HG03354 (cell line): ENCODE measurements at regions not wholly inside any gene's neighbourhood (a gene's known extent, or its start where the extent isn't known, plus 50 kb on each side); places are given as distances from the start of the nearest gene placed in this dataset.

ENCODE experiments used
- ATAC-seq: cut with Tn5 transposase; IDR thresholded peaks from one replicate; pipeline ENCODE4 v1.9.1; 2021; ENCODE audit warnings: mild to moderate bottlenecking; ENCODE audit not compliant: unreplicated experiment, poor library complexity, severe bottlenecking

DNA sequence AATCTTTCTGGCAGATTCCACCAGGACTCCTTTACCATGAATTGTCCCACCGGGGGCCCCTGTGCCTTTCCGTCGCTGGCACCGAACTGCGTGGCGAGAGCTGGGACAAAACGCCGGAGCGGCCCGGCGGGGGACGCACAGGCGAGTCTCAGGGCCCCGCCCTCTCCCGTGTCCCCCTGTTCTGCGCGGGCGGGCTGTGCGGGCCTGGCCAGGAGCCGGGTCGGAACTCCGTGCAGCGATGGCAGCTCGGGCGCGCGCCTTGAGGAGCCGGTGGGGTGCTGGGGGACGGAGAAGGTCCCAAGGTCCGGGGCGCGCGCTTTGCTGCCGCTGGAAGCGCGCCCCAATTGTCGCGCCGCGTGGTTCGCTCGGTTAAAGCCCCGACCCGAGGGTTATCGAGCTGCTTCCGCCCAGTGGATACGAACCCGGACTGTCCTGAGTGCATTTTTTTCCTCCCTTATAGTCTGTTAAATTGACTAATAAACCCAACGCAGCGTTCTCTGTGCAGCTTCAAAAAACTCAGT lies 125.3 kb downstream of the TMEM174 start:
- no peak for ATAC-seq

DNA sequence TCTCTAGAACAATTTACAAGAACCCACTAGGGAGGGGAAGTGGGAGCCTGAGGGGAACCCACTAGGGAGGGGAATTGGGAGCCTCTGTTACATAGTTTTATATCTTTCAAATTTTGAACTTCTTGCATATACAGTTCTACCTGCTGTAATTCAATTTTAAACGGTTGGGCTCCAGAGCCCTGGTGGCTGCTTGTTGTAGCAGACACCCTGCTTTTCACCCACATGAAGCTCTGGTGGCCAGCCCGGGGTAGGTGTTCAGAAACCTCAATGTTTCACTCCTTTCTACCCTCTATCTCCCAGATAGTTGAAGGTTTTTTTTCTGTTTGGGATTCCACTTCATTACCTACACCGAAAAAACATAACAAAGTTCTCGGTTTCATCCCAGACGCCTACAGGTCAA lies 124.4 kb downstream of the TMEM174 start:
- no peak for ATAC-seq

DNA sequence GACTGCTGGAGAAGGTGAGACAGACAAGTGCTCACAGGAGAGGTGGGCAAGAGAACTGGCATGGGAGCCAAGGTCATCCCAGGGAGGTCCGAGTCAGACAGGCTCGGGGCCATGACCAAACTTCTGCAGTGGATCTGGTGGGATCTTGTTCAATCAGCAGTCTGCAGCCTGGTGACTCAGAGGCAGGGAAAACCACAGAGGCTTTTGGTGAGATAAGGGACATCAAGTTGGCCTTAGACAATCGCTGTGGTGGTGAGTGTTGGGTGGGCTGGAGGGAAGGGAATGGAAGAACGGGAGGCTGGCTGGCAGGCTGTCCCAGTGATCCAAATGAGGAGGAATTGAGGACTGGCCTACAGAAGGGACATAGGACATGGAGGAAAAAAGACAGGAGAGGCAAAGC lies 123.8 kb downstream of the TMEM174 start:
- ATAC-seq = no peak

DNA sequence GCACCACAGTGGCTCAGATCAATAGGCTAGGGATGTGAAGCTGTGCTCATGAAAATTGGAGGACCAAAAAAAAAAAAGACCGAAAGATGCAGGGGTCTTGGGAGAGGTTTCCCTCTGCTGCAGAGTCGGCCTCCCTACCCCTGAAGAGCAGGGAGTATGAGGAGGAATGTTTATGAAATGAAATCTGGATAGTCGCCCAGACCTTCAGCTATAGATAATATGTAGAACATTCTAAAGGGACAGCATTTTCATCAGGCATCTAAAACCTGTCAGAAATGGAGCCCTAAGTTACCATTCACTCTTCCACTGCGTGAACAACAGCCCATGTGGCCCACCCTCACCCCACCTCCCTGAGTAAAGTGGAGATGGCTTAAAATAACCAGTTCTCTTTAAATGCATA lies 122.9 kb downstream of the TMEM174 start:
- no peak for ATAC-seq

DNA sequence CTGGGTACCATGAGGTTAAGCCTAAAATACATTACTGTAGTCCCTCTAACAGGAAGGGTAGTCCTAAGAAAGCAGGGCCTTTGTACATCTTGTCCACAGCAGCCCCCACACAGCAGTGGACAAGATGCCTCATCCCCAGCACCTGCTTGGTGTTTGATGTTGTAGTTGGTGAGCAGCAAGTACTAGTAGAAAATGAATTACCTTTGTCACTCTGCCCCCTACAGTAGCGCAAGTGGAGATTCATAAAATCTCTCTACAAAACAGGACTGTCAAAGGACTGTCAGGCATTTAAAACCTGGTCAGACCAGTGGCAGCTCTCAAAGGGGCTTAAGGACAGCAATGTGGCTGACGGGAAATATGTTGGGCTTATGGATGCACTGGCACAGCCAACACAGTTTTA lies 122.5 kb downstream of the TMEM174 start:
- ATAC-seq = no peak

DNA sequence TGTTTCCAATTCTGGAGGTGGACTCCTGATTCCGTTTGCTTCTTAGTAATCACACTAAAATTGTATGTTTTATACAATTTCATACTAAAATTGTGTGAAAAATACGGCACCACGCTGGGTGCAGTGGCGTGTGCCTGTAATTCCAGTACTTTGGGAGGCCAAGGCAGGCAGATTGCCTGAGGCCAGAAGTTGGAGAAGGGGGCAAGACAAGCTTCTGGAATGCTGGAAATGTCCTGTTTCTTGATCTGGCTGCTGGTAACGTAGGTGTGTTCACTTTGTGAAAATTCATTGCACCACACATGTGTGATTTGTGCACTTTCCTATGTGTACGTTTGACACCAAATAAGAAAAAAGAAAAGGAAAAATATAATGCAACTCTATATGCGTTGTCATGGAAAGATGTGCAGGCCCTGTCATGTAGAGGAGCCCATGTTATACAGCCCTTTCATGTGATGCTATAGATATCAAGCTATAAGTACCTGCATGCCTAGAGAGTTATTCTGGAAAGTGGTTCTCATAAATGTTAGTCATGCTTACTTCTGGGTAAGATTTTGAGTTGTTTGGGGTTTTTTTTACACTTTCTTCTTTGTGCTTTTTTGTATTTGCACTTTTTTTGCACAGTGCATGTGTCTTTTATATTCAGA lies 119.9 kb downstream of the TMEM174 start:
- no peak for ATAC-seq

DNA sequence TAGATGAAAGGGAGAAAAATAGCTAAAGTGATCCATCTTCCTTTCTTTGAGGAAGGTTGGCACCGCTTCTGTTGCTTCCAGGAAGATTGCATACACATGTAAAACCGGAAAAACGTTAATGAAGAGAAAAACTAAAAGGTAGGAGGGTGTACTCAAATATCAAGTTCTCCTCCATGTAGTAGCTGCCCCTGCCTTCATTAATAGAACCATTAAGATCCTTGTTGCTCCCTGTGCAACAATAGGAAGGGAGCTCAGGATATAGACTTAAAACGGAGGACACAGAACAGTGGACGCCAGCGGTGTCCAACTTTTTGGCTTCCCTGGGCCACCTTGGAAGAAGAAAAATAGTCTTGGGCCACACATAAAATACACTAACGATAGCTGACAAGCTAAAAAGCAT lies 118.9 kb downstream of the TMEM174 start:
- no peak for ATAC-seq

DNA sequence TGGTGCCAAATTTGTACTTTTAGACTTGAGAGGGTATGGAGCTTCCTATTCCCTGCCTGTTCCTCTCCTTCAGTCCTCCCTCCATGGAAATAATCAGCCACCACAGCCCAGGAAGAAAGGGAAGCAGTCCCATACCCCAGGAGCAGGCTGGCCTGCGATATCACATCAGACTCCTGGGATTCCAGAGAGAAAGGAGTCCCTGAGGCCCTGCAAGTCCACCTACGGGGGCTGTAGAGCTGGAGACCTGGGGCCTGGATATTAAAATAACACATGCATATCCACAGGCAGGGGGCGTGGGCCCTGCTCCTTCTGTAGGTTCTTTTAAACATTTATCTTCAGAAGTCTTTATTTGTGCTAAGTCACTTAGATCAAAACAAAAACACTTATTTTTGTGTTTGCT lies 117.2 kb downstream of the TMEM174 start:
- ATAC-seq = no peak

DNA sequence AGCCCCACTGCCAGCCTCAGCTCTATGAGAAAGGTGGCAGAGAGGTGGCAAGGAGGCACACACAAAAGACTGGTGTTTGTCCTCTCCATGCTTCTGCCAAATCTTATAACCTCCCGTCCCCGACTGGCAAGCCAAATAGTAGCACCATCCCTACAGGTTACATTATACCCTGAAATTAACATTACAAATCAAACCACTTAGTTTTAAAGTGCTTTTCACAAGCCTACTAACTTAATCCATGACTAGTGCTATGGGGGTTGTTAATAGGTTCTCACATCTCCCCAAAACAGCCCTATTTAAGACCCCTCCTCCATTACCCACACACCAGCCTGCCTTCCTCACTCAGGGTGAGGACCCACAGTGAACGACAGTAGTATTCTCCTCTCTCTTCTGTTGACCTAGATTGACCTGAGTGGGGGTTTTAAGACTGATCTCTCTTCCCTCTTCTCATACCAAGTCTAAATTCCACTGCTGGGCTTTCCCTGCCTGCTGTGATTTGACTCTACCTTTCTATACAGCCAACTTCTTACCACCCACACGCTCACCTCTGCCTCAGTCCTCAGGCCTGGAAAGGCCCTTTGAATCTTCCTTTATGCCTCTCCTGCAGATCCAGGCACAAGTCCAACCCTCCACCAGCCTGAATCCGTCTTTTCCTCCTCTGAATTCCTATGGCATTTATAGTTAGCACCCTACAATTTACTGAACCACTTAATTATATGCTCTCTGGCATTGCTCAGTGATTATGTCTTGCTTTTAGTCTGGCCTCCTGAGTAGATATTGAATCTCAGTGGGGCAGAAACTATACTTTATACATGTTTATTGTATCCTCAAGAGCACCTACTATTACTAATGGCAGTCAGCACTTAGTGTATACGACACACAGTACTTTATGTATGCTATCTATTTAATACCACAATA lies 116.1 kb downstream of the TMEM174 start:
- ATAC-seq = no peak

DNA sequence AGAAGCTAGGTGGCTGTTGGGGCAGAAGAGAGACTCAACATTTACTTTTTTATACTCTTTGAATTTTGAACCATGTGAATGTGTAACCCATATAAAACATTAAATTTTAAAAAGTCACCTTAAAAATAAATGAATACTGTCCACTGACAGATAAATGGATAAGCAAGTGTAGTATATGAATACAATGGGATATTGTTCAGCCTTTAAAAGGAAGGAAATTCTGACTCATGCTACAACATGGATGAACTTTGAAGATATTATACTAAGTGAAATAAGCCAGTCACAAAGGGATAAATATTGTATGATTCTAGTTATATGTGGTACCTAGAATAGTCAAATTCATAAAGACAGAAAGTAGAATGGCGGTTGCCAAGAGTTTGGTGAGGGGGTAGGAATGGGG lies 113.9 kb downstream of the TMEM174 start:
- ATAC-seq = no peak

DNA sequence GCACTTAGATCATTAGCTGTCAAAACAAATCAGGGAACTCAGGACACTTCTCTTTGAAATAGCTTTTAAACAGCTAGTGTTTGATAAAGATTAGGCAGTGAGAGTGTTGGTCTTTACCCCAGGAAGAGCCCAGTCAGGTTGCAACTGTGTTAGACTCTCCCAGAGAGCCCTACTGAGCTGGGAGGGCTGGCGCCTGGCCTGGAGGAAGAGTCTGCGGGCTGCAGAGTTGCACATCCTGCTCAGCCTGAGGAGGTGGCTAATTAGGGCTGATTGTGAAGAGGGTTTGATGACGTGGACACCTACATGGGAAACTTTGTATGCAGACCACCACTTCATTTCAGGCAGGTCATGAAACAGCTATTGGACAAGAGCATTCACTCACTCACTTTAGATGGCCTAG lies 112.0 kb downstream of the TMEM174 start:
- no peak for ATAC-seq

DNA sequence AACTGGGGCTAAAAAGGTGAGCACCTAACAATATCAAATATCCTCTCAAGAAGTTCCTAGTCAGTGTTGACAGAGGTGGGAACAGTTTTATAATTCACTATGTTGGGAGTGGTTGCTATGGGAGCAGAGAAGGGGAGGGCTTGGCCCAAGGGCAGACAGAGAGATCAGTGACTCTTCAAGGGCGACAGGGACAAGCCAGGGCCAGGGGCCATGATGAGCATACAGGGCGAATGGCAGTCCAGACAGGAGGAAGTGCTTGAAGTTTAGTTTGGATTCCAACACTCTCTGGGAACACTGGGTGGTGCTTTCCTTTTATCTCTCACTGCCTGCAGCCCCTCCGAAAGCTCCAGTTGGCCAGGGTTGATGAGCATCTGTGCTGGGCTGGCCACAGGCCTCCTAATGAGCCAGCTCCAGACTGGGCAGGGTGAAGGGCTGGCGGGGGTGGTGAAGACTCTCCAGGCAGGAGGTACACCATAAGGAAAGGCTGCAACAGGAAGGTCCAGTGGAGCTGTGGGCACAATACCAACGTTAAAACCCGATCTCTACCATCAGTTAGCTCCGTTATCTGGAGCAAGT lies 111.3 kb downstream of the TMEM174 start:
- no peak for ATAC-seq

DNA sequence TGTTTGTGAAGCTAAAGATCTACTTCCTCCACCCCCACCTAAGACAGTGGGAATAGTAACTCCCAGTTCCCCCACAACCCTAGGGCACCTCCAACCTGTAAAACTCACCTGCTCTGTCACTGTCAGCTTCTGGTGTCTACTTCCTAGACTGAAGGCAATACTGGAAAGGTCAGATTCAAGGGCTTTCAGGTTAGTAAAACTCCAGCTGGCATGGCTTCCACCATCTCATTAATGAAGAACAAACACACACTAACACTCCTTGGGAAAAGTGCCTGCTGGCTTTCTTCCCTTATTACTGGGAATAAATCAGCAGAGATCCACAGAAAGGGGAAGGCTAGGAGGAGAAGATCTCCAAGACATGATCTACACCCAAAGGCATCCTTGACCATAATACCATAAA lies 109.9 kb downstream of the TMEM174 start:
- ATAC-seq = no peak

DNA sequence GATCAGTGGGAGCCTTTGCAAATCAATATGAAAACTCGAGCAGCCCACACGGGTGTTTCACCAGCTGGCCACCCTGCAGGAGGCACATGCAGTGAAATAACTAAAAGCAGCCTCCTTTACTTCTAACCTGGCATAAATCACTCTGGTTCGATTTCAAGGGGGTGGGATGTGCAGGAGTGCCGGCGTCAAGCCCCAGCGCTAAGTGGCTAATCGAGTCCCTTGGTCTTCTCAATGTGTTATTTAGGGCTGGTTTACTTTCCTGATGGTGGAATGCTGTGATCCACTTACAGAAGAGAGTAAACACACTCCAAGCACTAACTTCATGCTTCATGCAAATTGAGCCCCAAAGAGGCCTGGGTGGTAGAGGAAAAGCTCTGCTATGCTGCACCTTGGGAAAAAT lies 109.4 kb downstream of the TMEM174 start:
- ATAC-seq = no peak

DNA sequence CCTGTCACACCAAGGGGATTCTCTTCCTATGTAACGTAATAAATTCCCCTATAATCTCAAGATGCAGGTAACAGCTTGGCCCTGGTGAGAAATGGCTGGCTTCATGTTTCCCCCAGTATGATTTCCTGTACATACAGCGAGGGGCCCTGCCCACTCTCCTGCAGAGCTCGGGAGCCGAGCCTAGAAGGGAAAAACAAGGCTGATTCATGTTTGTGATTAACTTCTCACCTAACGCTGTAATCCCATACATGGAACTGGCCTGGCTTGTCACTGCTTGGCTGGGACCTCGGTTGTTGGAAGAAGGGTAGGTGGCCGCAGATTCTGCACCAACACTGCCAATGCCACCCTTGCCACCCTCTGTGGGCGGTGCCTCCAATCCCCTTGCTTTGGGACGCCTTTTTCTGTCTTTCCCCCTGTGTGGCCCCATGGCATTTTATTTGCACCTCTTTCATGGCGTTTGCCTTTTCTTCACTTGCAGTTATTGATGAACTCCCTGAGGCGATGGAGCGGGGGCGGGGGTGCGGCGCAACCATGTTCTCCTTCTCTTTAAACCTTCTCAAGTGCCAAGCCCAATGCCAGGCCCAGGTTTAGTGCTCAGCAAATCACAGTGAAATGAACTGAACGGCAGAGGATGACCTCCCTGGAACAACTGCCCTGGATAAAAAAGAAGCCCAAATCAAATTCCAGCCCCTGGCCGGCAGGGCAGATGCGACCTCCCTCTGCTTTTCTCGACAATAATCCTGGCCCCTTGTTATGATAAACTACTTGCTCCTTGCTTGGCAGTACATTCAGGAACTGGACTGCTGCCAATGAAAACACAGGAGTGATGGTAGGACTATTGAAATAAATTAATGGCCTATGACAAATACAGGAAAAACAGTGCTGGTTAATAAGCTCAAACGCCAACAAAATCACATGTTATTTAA lies 108.1 kb downstream of the TMEM174 start:
- ATAC-seq = no peak

DNA sequence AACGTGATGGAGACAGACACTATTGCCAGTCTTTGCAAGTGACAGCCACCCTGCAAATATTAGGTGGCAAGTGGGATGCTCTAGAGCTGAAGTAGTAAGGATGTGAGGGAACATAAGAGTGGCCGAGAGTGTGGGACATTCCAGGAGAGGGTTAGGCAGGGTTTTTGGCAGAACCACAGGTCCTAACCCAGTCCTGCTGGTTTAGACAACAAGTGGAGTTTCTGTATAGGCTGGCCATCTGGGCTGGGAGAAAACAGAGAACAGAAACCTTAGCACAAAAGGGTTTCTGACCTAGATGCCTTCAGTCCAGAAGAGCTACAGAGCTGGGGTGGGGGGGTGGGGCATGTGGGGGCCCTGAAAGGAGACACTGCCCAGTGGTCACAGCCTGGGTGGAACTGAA lies 107.4 kb downstream of the TMEM174 start:
- ATAC-seq = no peak

DNA sequence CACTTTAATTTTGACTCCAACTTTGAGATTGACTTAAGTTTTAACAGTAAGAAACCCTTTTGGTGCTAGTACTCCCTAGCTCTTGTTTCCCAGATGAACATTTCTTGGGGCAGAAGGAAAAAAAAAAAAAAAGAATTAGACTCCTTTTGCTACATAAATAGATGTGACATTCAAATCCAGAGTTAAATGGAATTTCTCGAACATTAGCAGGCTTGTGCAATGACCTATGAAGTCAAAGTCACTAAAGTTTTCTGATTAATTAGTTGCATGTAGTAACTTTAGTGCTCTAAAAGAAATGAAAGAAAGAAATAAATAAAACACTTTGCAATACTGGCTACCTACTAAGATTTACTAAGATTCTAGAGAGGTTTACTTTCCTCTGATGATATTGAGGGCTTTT lies 106.8 kb downstream of the TMEM174 start:
- no peak for ATAC-seq

DNA sequence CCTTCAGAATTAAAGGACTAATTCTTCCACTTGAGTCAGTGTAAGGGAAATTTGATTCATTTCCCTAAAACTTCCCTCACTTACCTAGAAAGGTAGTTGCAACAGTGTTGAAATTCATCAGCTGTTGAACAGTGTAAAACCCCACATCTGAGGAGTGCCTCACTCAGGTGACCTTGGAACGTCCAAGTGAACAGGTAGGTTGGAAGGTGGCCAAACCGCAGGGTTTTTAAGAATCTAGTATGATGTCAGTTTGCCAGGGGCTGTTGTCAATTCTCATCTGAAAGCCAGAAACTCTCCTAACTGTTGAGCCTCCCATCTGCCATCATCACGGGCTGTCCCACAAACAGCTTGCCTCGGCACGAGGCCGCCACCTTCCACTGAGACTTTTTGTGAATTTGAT lies 105.7 kb downstream of the TMEM174 start:
- no peak for ATAC-seq

DNA sequence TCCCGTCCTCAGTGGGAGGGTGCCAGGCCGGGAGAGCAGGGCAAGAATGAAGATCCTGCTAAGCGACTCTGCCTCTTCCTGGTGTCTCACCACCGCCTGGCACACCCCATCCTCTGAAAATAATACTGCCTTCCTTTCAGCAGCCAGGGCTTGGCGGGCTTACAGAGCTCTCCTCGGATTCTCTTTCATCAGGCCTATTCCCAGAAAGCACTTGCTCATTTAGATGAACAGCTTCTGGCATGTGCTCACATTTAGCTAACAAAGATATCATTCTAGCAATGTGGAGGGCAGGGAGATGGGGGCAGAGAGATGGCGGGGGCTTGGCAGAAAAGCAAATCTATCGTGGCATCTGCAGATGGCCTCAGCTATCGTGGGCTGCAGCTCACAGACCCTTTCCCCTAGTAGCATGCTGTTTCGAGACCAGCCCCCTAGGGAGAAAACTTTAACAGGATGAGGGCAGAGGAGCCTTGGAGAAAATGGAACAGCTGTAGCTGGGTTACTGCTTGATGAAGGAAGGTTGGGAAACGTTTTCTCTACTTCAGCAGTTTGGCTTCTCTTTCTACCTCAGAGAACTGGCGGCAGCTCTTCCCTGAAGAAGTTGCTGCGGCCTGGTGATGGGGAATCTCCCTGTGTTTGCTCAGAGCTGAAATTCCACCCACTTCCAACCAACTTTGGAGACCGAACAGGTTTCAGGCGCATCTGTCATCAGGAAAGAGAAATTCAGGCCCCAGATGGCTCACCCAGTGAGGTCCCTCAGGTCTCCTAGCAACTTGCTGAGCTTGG lies 102.1 kb downstream of the TMEM174 start:
- ATAC-seq = no peak
